ENCODE measurements at regions not wholly inside any gene's neighbourhood (a gene's known extent, or its start where the extent isn't known, plus 50 kb on each side); places are given as distances from the start of the nearest gene placed in this dataset.

- Histone ChIP-seq H3K4me3 (ENCODE audit: control insufficient read depth in 1 of 7, extremely low read depth in 1 of 7, insufficient read depth in 4 of 7, low read depth in 2 of 7, low read length in 6 of 7) (no peak overlapping the region), H3K36me3 (ENCODE audit: control insufficient read depth in 4 of 4, insufficient read depth in 4 of 4, low read length in 3 of 4) (no peaks in the 10 kb centered on the region), H3K27ac (ENCODE audit: insufficient read depth in 1 of 2, low read depth in 1 of 2, low read length in 2 of 2, poor library complexity in 1 of 2, severe bottlenecking in 2 of 2) (no peak overlapping the region), H3K9me3 (ENCODE audit: control extremely low read depth in 1 of 5, control insufficient read depth in 4 of 5, insufficient read depth in 2 of 5, low read depth in 1 of 5, low read length in 4 of 5) (no peaks in the 10 kb centered on the region), H3K4me1 (ENCODE audit: control extremely low read depth in 1 of 4, control insufficient read depth in 4 of 4, insufficient read depth in 4 of 4, low read length in 3 of 4) (no peaks in the 10 kb centered on the region), H3K27me3 (replicated peaks in 2 of 5; ENCODE audit: control insufficient read depth in 4 of 5, insufficient read depth in 5 of 5, low read length in 4 of 5) (no peaks in the 10 kb centered on the region)
- ChIA-PET POLR2A (no interaction called here), CTCF (no interaction called here)
- WGBS (ENCODE audit: insufficient coverage), result 100% methylated on average over 1 of the region's 2 CpGs
- no peak for DNase-seq
These were observed 135.3 kb upstream of the TGFBR2 start for GRCh38 chr3:30471066-30471465.

GRCh38 chr3:30471796-30472489, 134.5 kb upstream of the TGFBR2 start:
- Histone ChIP-seq H3K27me3 (replicated peaks in 2 of 5; ENCODE audit: control insufficient read depth in 4 of 5, insufficient read depth in 5 of 5, low read length in 4 of 5) (no peaks in the 10 kb centered on the region), H3K9me3 (ENCODE audit: control extremely low read depth in 1 of 5, control insufficient read depth in 4 of 5, insufficient read depth in 2 of 5, low read depth in 1 of 5, low read length in 4 of 5) (no peaks in the 10 kb centered on the region), H3K27ac (ENCODE audit: insufficient read depth in 1 of 2, low read depth in 1 of 2, low read length in 2 of 2, poor library complexity in 1 of 2, severe bottlenecking in 2 of 2) (no peak overlapping the region), H3K36me3 (ENCODE audit: control insufficient read depth in 4 of 4, insufficient read depth in 4 of 4, low read length in 3 of 4) (no peaks in the 10 kb centered on the region), H3K4me3 (ENCODE audit: control insufficient read depth in 1 of 7, extremely low read depth in 1 of 7, insufficient read depth in 4 of 7, low read depth in 2 of 7, low read length in 6 of 7) (no peak overlapping the region), H3K4me1 (ENCODE audit: control extremely low read depth in 1 of 4, control insufficient read depth in 4 of 4, insufficient read depth in 4 of 4, low read length in 3 of 4) (no peaks in the 10 kb centered on the region)
- ChIA-PET CTCF (no interaction called here), POLR2A (no interaction called here)
- DNase-seq, result no peak

GRCh38 chr3:30473374-30474051, 132.9 kb upstream of the TGFBR2 start:
- Histone ChIP-seq H3K27ac (ENCODE audit: insufficient read depth in 1 of 2, low read depth in 1 of 2, low read length in 2 of 2, poor library complexity in 1 of 2, severe bottlenecking in 2 of 2) (no peak overlapping the region), H3K4me1 (ENCODE audit: control extremely low read depth in 1 of 4, control insufficient read depth in 4 of 4, insufficient read depth in 4 of 4, low read length in 3 of 4) (peaks cover 0 to 3% (median 0%) of the 10 kb centered on the region in 4 experiments), H3K4me3 (ENCODE audit: control insufficient read depth in 1 of 7, extremely low read depth in 1 of 7, insufficient read depth in 4 of 7, low read depth in 2 of 7, low read length in 6 of 7) (no peak overlapping the region), H3K9me3 (ENCODE audit: control extremely low read depth in 1 of 5, control insufficient read depth in 4 of 5, insufficient read depth in 2 of 5, low read depth in 1 of 5, low read length in 4 of 5) (no peaks in the 10 kb centered on the region), H3K27me3 (replicated peaks in 2 of 5; ENCODE audit: control insufficient read depth in 4 of 5, insufficient read depth in 5 of 5, low read length in 4 of 5) (no peaks in the 10 kb centered on the region), H3K36me3 (ENCODE audit: control insufficient read depth in 4 of 4, insufficient read depth in 4 of 4, low read length in 3 of 4) (no peaks in the 10 kb centered on the region)
- POLR2A ChIA-PET, result no interaction called here
- CTCF ChIA-PET, result no interaction called here
- 90% methylated on average over 1 of the region's 3 CpGs for WGBS (ENCODE audit: insufficient coverage)
- DNase-seq, result no peak

GRCh38 chr3:30474371-30474770, 132.0 kb upstream of the TGFBR2 start:
- POLR2A ChIA-PET, result no interaction called here
- WGBS (ENCODE audit: insufficient coverage), result no CpG with 5 or more reads among the region's 1 CpG
- Histone ChIP-seq H3K36me3 (ENCODE audit: control insufficient read depth in 4 of 4, insufficient read depth in 4 of 4, low read length in 3 of 4) (no peaks in the 10 kb centered on the region), H3K27me3 (replicated peaks in 2 of 5; ENCODE audit: control insufficient read depth in 4 of 5, insufficient read depth in 5 of 5, low read length in 4 of 5) (no peaks in the 10 kb centered on the region), H3K4me3 (ENCODE audit: control insufficient read depth in 1 of 7, extremely low read depth in 1 of 7, insufficient read depth in 4 of 7, low read depth in 2 of 7, low read length in 6 of 7) (no peak overlapping the region), H3K4me1 (ENCODE audit: control extremely low read depth in 1 of 4, control insufficient read depth in 4 of 4, insufficient read depth in 4 of 4, low read length in 3 of 4) (peaks cover 0 to 3% (median 0%) of the 10 kb centered on the region in 4 experiments), H3K9me3 (ENCODE audit: control extremely low read depth in 1 of 5, control insufficient read depth in 4 of 5, insufficient read depth in 2 of 5, low read depth in 1 of 5, low read length in 4 of 5) (no peaks in the 10 kb centered on the region), H3K27ac (ENCODE audit: insufficient read depth in 1 of 2, low read depth in 1 of 2, low read length in 2 of 2, poor library complexity in 1 of 2, severe bottlenecking in 2 of 2) (no peak overlapping the region)
- CTCF ChIA-PET, result no interaction called here
- no peak for DNase-seq

- H3K27ac ChIP-seq (ENCODE audit: insufficient read depth in 1 of 2, low read depth in 1 of 2, low read length in 2 of 2, poor library complexity in 1 of 2, severe bottlenecking in 2 of 2), result no peak overlapping the region
- ChIA-PET POLR2A (interaction anchor here (0.6 kb wide), 2 partner anchors 42 to 77 kb away, joined by 3 to 4 read pairs; no protein-coding TSS in a partner anchor), CTCF (no interaction called here)
- peaks cover 0 to 2% (median 0%) of the 10 kb centered on the region in 5 experiments for H3K9me3 ChIP-seq (ENCODE audit: control extremely low read depth in 1 of 5, control insufficient read depth in 4 of 5, insufficient read depth in 2 of 5, low read depth in 1 of 5, low read length in 4 of 5)
- peaks cover 0 to 3% (median 0%) of the 10 kb centered on the region in 4 experiments for H3K4me1 ChIP-seq (ENCODE audit: control extremely low read depth in 1 of 4, control insufficient read depth in 4 of 4, insufficient read depth in 4 of 4, low read length in 3 of 4)
- no peaks in the 10 kb centered on the region for H3K27me3 ChIP-seq (replicated peaks in 2 of 5; ENCODE audit: control insufficient read depth in 4 of 5, insufficient read depth in 5 of 5, low read length in 4 of 5)
- no peak for DNase-seq
- WGBS (ENCODE audit: insufficient coverage), result 100% methylated on average over 3 of the region's 5 CpGs
- H3K4me3 ChIP-seq (ENCODE audit: control insufficient read depth in 1 of 7, extremely low read depth in 1 of 7, insufficient read depth in 4 of 7, low read depth in 2 of 7, low read length in 6 of 7), result no peak overlapping the region
- H3K36me3 ChIP-seq (ENCODE audit: control insufficient read depth in 4 of 4, insufficient read depth in 4 of 4, low read length in 3 of 4), result no peaks in the 10 kb centered on the region
These were observed 131.2 kb upstream of the TGFBR2 start for GRCh38 chr3:30475038-30475808.

- Histone ChIP-seq H3K36me3 (ENCODE audit: control insufficient read depth in 4 of 4, insufficient read depth in 4 of 4, low read length in 3 of 4) (no peaks in the 10 kb centered on the region), H3K27me3 (replicated peaks in 2 of 5; ENCODE audit: control insufficient read depth in 4 of 5, insufficient read depth in 5 of 5, low read length in 4 of 5) (no peaks in the 10 kb centered on the region), H3K4me3 (ENCODE audit: control insufficient read depth in 1 of 7, extremely low read depth in 1 of 7, insufficient read depth in 4 of 7, low read depth in 2 of 7, low read length in 6 of 7) (no peak overlapping the region), H3K4me1 (ENCODE audit: control extremely low read depth in 1 of 4, control insufficient read depth in 4 of 4, insufficient read depth in 4 of 4, low read length in 3 of 4) (peaks cover 0 to 3% (median 0%) of the 10 kb centered on the region in 4 experiments), H3K27ac (ENCODE audit: insufficient read depth in 1 of 2, low read depth in 1 of 2, low read length in 2 of 2, poor library complexity in 1 of 2, severe bottlenecking in 2 of 2) (no peak overlapping the region), H3K9me3 (ENCODE audit: control extremely low read depth in 1 of 5, control insufficient read depth in 4 of 5, insufficient read depth in 2 of 5, low read depth in 1 of 5, low read length in 4 of 5) (peaks cover 0 to 5% (median 0%) of the 10 kb centered on the region in 5 experiments)
- WGBS (ENCODE audit: insufficient coverage), result 100% methylated on average over 1 of the region's 2 CpGs
- ChIA-PET POLR2A (interaction anchor here (0.6 kb wide), 1 partner anchor 76 kb away, joined by 3 read pairs; no protein-coding TSS in a partner anchor), CTCF (no interaction called here)
- DNase-seq, result no peak
These were observed 130.6 kb upstream of the TGFBR2 start for GRCh38 chr3:30475809-30476178.

Measured in common myeloid progenitor, CD34-positive (primary cell).